ENCODE measurements at regions not wholly inside any gene's neighbourhood (a gene's known extent, or its start where the extent isn't known, plus 50 kb on each side); places are given as distances from the start of the nearest gene placed in this dataset.

DNA sequence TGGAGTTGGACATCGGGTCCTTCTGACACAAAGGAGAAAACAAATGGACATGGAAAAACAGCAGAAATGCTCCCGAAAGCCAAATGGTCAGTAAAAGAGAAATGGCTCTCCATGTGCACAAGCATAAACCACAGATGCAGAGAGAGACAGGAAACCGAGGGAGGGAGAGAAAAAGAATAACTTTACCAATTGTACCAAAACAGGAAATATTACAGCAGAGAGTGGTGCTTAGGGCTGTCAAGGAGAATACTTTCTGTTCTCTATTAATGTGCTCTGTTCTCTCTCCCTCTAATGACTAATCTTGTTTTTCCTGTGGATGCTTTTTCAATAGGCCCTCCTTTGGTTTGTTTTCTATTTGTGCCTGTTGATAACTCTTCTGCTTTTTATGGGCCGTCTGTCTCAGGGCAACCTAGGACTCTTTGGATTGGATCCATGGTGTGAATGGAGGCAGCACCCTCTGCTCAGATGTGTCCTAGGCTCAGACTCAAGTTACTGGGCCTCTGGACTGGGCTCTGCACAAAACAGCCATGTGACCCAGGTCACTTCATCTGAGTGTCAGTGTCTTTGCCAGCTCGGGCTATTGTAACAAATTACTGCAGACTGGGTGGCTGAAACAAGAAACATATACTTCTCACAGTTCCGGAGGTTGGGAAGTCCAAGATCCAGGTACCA is 663.0 kb downstream of the NPHP4 start:
- intact Hi-C loops (cut with DNase I, micrococcal nuclease) = no loop called here

GRCh38 chr1:5324883-5325282 is 667.3 kb downstream of the NPHP4 start:
- ATAC-seq (no peak), DNase-seq (no peak)
- H3K9me3 ChIP-seq = peaks cover 6% of the 10 kb centered on the region
- TF ChIP-seq, protein P1, sequence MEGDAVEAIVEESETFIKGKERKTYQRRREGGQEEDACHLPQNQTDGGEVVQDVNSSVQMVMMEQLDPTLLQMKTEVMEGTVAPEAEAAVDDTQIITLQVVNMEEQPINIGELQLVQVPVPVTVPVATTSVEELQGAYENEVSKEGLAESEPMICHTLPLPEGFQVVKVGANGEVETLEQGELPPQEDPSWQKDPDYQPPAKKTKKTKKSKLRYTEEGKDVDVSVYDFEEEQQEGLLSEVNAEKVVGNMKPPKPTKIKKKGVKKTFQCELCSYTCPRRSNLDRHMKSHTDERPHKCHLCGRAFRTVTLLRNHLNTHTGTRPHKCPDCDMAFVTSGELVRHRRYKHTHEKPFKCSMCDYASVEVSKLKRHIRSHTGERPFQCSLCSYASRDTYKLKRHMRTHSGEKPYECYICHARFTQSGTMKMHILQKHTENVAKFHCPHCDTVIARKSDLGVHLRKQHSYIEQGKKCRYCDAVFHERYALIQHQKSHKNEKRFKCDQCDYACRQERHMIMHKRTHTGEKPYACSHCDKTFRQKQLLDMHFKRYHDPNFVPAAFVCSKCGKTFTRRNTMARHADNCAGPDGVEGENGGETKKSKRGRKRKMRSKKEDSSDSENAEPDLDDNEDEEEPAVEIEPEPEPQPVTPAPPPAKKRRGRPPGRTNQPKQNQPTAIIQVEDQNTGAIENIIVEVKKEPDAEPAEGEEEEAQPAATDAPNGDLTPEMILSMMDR (IDR thresholded peaks at IDR 0.05) = no peak
- H3K36me3 ChIP-seq (ENCODE audit: low read depth) = no peaks in the 10 kb centered on the region
- H3K4me1 ChIP-seq (ENCODE audit: low read depth) = no peaks in the 10 kb centered on the region
- intact Hi-C loops (cut with DNase I, micrococcal nuclease) = no loop called here
- no peak overlapping the region for H3K4me3 ChIP-seq

More for the DNA sequence above, 663.0 kb downstream of the NPHP4 start:
- no peak overlapping the region for H3K4me3 ChIP-seq
- ATAC-seq (peak; percentile 24), DNase-seq (no peak)
- H3K4me1 ChIP-seq (ENCODE audit: low read depth) = no peaks in the 10 kb centered on the region
- H3K36me3 ChIP-seq (ENCODE audit: low read depth) = no peaks in the 10 kb centered on the region
- TF ChIP-seq, protein P1 (IDR thresholded peaks at IDR 0.05) = no peak
- H3K9me3 ChIP-seq = peaks cover 6% of the 10 kb centered on the region

GRCh38 chr1:5318143-5318816 is 663.9 kb downstream of the AJAP1 start:
- no peak for DNase-seq
- H3K4me3 ChIP-seq = no peak overlapping the region
- H3K4me1 ChIP-seq (ENCODE audit: low read depth) = no peaks in the 10 kb centered on the region
- no peaks in the 10 kb centered on the region for H3K9me3 ChIP-seq
- intact Hi-C loops (cut with DNase I, micrococcal nuclease) = no loop called here
- ATAC-seq = no peak
- H3K36me3 ChIP-seq (ENCODE audit: low read depth) = no peaks in the 10 kb centered on the region
- TF ChIP-seq, protein P1 (IDR thresholded peaks at IDR 0.05) = no peak

GRCh38 chr1:5317391-5317790 is 663.0 kb downstream of the AJAP1 start:
- ATAC-seq = no peak
- H3K36me3 ChIP-seq (ENCODE audit: low read depth) = no peaks in the 10 kb centered on the region
- TF ChIP-seq, protein P1 (IDR thresholded peaks at IDR 0.05) = no peak
- no peak for DNase-seq
- no peaks in the 10 kb centered on the region for H3K9me3 ChIP-seq
- H3K4me3 ChIP-seq = no peak overlapping the region
- no peaks in the 10 kb centered on the region for H3K4me1 ChIP-seq (ENCODE audit: low read depth)
- intact Hi-C loops (cut with DNase I, micrococcal nuclease) = no loop called here

- H3K9me3 ChIP-seq = no peaks in the 10 kb centered on the region
- ATAC-seq (no peak), DNase-seq (no peak)
- no peaks in the 10 kb centered on the region for H3K36me3 ChIP-seq (ENCODE audit: low read depth)
- intact Hi-C loops (cut with DNase I, micrococcal nuclease) = no loop called here
- no peaks in the 10 kb centered on the region for H3K4me1 ChIP-seq (ENCODE audit: low read depth)
- no peak overlapping the region for H3K4me3 ChIP-seq
- TF ChIP-seq, protein P1 (IDR thresholded peaks at IDR 0.05) = no peak
Observed at GRCh38 chr1:5312862-5313261, 658.5 kb downstream of the AJAP1 start.

Data from mucosa of descending colon (tissue), 3 donors.